Neuronal stem cell (in vitro differentiated cells): ENCODE measurements at regions not wholly inside any gene's neighbourhood (a gene's known extent, or its start where the extent isn't known, plus 50 kb on each side); places are given as distances from the start of the nearest gene placed in this dataset.

Experiments used
- DNase-seq: peaks from one replicate; pipeline ENCODE4 v3.0.0-alpha.2; 2013; ENCODE audit warnings: low spot score
- H2AFZ ChIP-seq: one replicate; pipeline ENCODE4 v1.6.1; 2013; ENCODE audit warnings: mild to moderate bottlenecking, low read length, inconsistent platforms
- H2AK5ac ChIP-seq: 2 replicates; pipeline ENCODE4 v1.6.1; 2013; ENCODE audit warnings: low read depth, mild to moderate bottlenecking, inconsistent platforms, low read length, moderate library complexity, mixed read lengths
- H2BK120ac ChIP-seq: 2 replicates; pipeline ENCODE4 v1.6.1; 2013; ENCODE audit warnings: low read depth, mild to moderate bottlenecking, inconsistent platforms, low read length, moderate library complexity, mixed read lengths
- H2BK12ac ChIP-seq: one replicate; pipeline ENCODE4 v1.6.1; 2013; ENCODE audit warnings: low read length, inconsistent platforms
- H2BK15ac ChIP-seq: 2 replicates; pipeline ENCODE4 v1.6.1; 2013; ENCODE audit warnings: mild to moderate bottlenecking, low read length, inconsistent platforms, mixed read lengths
- H2BK5ac ChIP-seq: one replicate; pipeline ENCODE4 v1.6.1; 2013; ENCODE audit warnings: inconsistent platforms, mild to moderate bottlenecking, low read length, moderate library complexity
- H3K14ac ChIP-seq: one replicate; pipeline ENCODE4 v1.6.1; 2013; ENCODE audit warnings: low read length, inconsistent platforms
- H3K18ac ChIP-seq: 2 replicates; pipeline ENCODE4 v1.6.1; 2013; ENCODE audit warnings: low read length, inconsistent platforms
- H3K23ac ChIP-seq: 2 replicates; pipeline ENCODE4 v1.6.1; 2013; ENCODE audit warnings: low read depth, mild to moderate bottlenecking, mixed read lengths, low read length, inconsistent platforms; ENCODE audit not compliant: poor library complexity
- H3K27ac ChIP-seq: replicated peaks from 3 replicates; pipeline ENCODE4 v1.5.1; 2013; ENCODE audit warnings: low read length, inconsistent platforms
- H3K27me3 ChIP-seq, 3 experiments: 2 replicates each; pipeline ENCODE4 v1.6.1; 2013; ENCODE audit warnings: low read length in 3 of 3, mild to moderate bottlenecking in 2 of 3, inconsistent platforms in 1 of 3, low read depth in 1 of 3, mixed read lengths in 1 of 3, moderate library complexity in 1 of 3; ENCODE audit not compliant: control insufficient read depth in 3 of 3, insufficient read depth in 3 of 3
- H3K36me3 ChIP-seq, 2 donors: replicated peaks in 1 of 2; 2 replicates each; pipeline ENCODE4 v1.6.1; 2013; ENCODE audit warnings: low read length in 2 of 2; ENCODE audit not compliant: control insufficient read depth in 2 of 2, insufficient read depth in 2 of 2
- H3K4ac ChIP-seq: 2 replicates; pipeline ENCODE4 v1.6.1; 2013; ENCODE audit warnings: inconsistent platforms, mild to moderate bottlenecking, low read length, moderate library complexity
- H3K4me1 ChIP-seq, 2 donors: 1 replicate in 1 of 2; 2 replicates in 1 of 2; pipeline ENCODE4 v1.6.1; 2013; ENCODE audit warnings: low read length in 2 of 2, low read depth in 1 of 2; ENCODE audit not compliant: control insufficient read depth in 2 of 2, insufficient read depth in 1 of 2
- H3K4me2 ChIP-seq: one replicate; pipeline ENCODE4 v1.6.1; 2013; ENCODE audit warnings: mild to moderate bottlenecking, low read length, inconsistent platforms; ENCODE audit not compliant: insufficient read depth, poor library complexity, severe bottlenecking
- H3K4me3 ChIP-seq, 2 donors: 2 replicates each; pipeline ENCODE4 v1.5.1; 2013; ENCODE audit warnings: low read length in 2 of 2, mild to moderate bottlenecking in 2 of 2, inconsistent platforms in 1 of 2, moderate library complexity in 1 of 2
- H3K79me1 ChIP-seq: one replicate; pipeline ENCODE4 v1.6.1; 2013; ENCODE audit warnings: low read depth, mild to moderate bottlenecking, inconsistent platforms, low read length, moderate library complexity
- H3K9ac ChIP-seq: one replicate; pipeline ENCODE4 v1.6.1; 2013; ENCODE audit warnings: mild to moderate bottlenecking, low read depth, low read length, inconsistent platforms; ENCODE audit not compliant: poor library complexity
- H3K9me3 ChIP-seq, 2 donors: replicated peaks in 1 of 2; 2 replicates each; pipeline versions ENCODE3 to v1.6.1; 2013; ENCODE audit warnings: low read length in 2 of 2, mild to moderate bottlenecking in 2 of 2, inconsistent platforms in 1 of 2, low read depth in 1 of 2, mixed read lengths in 1 of 2, moderate library complexity in 1 of 2; ENCODE audit not compliant: control insufficient read depth in 2 of 2, insufficient read depth in 1 of 2
- H4K8ac ChIP-seq: one replicate; pipeline ENCODE4 v1.6.1; 2013; ENCODE audit warnings: low read depth, mild to moderate bottlenecking, inconsistent platforms, low read length, moderate library complexity
- H4K91ac ChIP-seq: one replicate; pipeline ENCODE4 v1.6.1; 2013; ENCODE audit warnings: low read length, low read depth, mild to moderate bottlenecking, inconsistent platforms; ENCODE audit not compliant: poor library complexity
- WGBS, 2 donors: extraction: QIAGEN DNeasy Blood & Tissue Kit; methylation state at CpG; one replicate each; pipeline ENCODE4 v1.1.7; 2013; ENCODE audit warnings: missing lambda C conversion rate in 2 of 2, mixed read lengths in 1 of 2; ENCODE audit not compliant: insufficient read length in 2 of 2, insufficient replicate concordance in 1 of 2; ENCODE audit errors: extremely low coverage in 2 of 2; 5-methylcytosine and 5-hydroxymethylcytosine counted together

- H3K4me2 ChIP-seq, result no peak overlapping the region
- no peak overlapping the region for H3K18ac ChIP-seq
- no peak overlapping the region for H3K14ac ChIP-seq
- H3K9ac ChIP-seq, result no peak overlapping the region
- H2BK5ac ChIP-seq, result no peak overlapping the region
- H3K27me3 ChIP-seq, result no peaks in the 10 kb centered on the region
- H3K4me1 ChIP-seq, result peaks cover 1 to 5% of the 10 kb centered on the region in 2 donors
- no peak overlapping the region for H2BK12ac ChIP-seq
- H4K91ac ChIP-seq, result no peak overlapping the region
- no peak overlapping the region for H2BK15ac ChIP-seq
- no CpG with 5 or more reads among the region's 1 CpG for WGBS, 2 donors
- no peak overlapping the region for H3K4me3 ChIP-seq
- no peak overlapping the region for H3K4ac ChIP-seq
- H2AFZ ChIP-seq, result no peak overlapping the region
- H3K27ac ChIP-seq, result no peak overlapping the region
- no peaks in the 10 kb centered on the region for H3K9me3 ChIP-seq
- no peak overlapping the region for H2BK120ac ChIP-seq
- H3K36me3 ChIP-seq, result no peaks in the 10 kb centered on the region
- H4K8ac ChIP-seq, result no peak overlapping the region
- no peak for DNase-seq
- H3K79me1 ChIP-seq, result no peaks in the 10 kb centered on the region
- no peak overlapping the region for H2AK5ac ChIP-seq
- H3K23ac ChIP-seq, result no peak overlapping the region
Measured at GRCh38 chr2:144896341-144896740, 376.4 kb upstream of the ZEB2 start.

GRCh38 chr2:144894612-144895599 lies 375.0 kb upstream of the ZEB2 start:
- Histone ChIP-seq H2BK12ac (no peak overlapping the region), H3K9ac (no peak overlapping the region), H3K4me1 (peaks cover 1 to 5% of the 10 kb centered on the region in 2 donors), H3K27me3 (no peaks in the 10 kb centered on the region), H4K8ac (no peak overlapping the region), H2BK15ac (no peak overlapping the region), H2AFZ (peak overlapping the region; percentile 73), H3K14ac (no peak overlapping the region), H3K79me1 (no peaks in the 10 kb centered on the region), H3K4me2 (no peak overlapping the region), H2BK120ac (no peak overlapping the region), H3K9me3 (no peaks in the 10 kb centered on the region), H2BK5ac (no peak overlapping the region), H2AK5ac (no peak overlapping the region), H3K4ac (no peak overlapping the region), H3K4me3 (no peak overlapping the region), H3K23ac (no peak overlapping the region), H3K27ac (no peak overlapping the region), H4K91ac (no peak overlapping the region), H3K36me3 (no peaks in the 10 kb centered on the region), H3K18ac (no peak overlapping the region)
- no CpG with 5 or more reads among the region's 8 CpGs for WGBS, 2 donors
- DNase-seq, result no peak

GRCh38 chr2:144893464-144893863 lies 373.5 kb upstream of the ZEB2 start:
- H3K4me3 ChIP-seq, result no peak overlapping the region
- no peak overlapping the region for H3K4ac ChIP-seq
- no peaks in the 10 kb centered on the region for H3K9me3 ChIP-seq
- H2BK5ac ChIP-seq, result no peak overlapping the region
- H3K79me1 ChIP-seq, result no peaks in the 10 kb centered on the region
- H3K18ac ChIP-seq, result no peak overlapping the region
- H3K23ac ChIP-seq, result no peak overlapping the region
- H3K14ac ChIP-seq, result no peak overlapping the region
- H2BK15ac ChIP-seq, result no peak overlapping the region
- H2BK12ac ChIP-seq, result no peak overlapping the region
- H3K9ac ChIP-seq, result no peak overlapping the region
- H3K4me2 ChIP-seq, result no peak overlapping the region
- DNase-seq, result no peak
- H4K8ac ChIP-seq, result no peak overlapping the region
- H3K36me3 ChIP-seq, result no peaks in the 10 kb centered on the region
- H4K91ac ChIP-seq, result no peak overlapping the region
- H2AK5ac ChIP-seq, result no peak overlapping the region
- peaks cover 1 to 5% of the 10 kb centered on the region in 2 donors for H3K4me1 ChIP-seq
- no peaks in the 10 kb centered on the region for H3K27me3 ChIP-seq
- H2AFZ ChIP-seq, result no peak overlapping the region
- no peak overlapping the region for H2BK120ac ChIP-seq
- no peak overlapping the region for H3K27ac ChIP-seq
- WGBS, 2 donors, result no CpG with 5 or more reads among the region's 4 CpGs

GRCh38 chr2:144890828-144891227 lies 370.9 kb upstream of the ZEB2 start:
- Histone ChIP-seq H2BK15ac (no peak overlapping the region), H2AFZ (peak overlapping the region; percentile 39), H2BK5ac (no peak overlapping the region), H3K4ac (no peak overlapping the region), H3K23ac (no peak overlapping the region), H4K91ac (no peak overlapping the region), H3K14ac (no peak overlapping the region), H3K9ac (no peak overlapping the region), H3K79me1 (no peaks in the 10 kb centered on the region), H2BK12ac (no peak overlapping the region), H3K4me3 (no peak overlapping the region), H3K9me3 (no peaks in the 10 kb centered on the region), H2BK120ac (no peak overlapping the region), H2AK5ac (no peak overlapping the region), H3K4me2 (no peak overlapping the region), H3K36me3 (no peaks in the 10 kb centered on the region), H3K18ac (no peak overlapping the region), H3K27ac (no peak overlapping the region), H3K27me3 (no peaks in the 10 kb centered on the region), H4K8ac (no peak overlapping the region), H3K4me1 (peaks cover 1 to 5% of the 10 kb centered on the region in 2 donors)
- no peak for DNase-seq
- no CpG with 5 or more reads among the region's 1 CpG for WGBS, 2 donors
